Body of pancreas (tissue), 4 donors: ENCODE measurements at regions not wholly inside any gene's neighbourhood (a gene's known extent, or its start where the extent isn't known, plus 50 kb on each side); places are given as distances from the start of the nearest gene placed in this dataset.

Experiments used
- POLR2A ChIP-seq, 3 donors: fragments of 450-650 bp; IDR thresholded peaks; one replicate each; pipeline ENCODE4 v1.6.1; 2016; ENCODE audit warnings: antibody characterized with exemption in 3 of 3, mild to moderate bottlenecking in 2 of 3
- TF ChIP-seq, protein P1 (sequence below), 7 experiments: fragments of 450-650 bp in 4 of 7; fragments of 200-600 bp in 3 of 7; sonication (generic) in 3 of 7; IDR thresholded peaks; one replicate each; pipeline ENCODE4 v1.5.1; 2016 to 2019; ENCODE audit warnings: antibody characterized with exemption in 7 of 7

DNA sequence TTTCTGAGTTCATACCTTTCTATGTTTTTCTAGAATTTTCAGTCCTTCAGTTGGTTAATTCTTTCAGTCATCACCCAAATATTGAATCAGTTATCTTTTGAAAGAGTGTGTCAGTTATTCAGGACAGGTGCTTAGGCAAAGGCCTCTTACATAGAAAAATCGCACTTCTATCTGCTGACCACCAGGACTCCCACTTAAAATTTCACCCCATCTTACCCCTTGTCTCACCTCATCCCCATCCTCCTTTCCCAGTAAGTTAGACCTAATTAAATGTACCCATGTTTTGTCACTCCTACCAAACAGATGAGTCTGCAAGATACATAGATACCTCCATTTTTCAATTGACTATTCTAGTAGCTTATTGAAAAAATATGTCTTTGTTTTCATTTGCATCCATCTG lies 159.9 kb upstream of the PIK3R1 start:
- TF ChIP-seq, protein P1, sequence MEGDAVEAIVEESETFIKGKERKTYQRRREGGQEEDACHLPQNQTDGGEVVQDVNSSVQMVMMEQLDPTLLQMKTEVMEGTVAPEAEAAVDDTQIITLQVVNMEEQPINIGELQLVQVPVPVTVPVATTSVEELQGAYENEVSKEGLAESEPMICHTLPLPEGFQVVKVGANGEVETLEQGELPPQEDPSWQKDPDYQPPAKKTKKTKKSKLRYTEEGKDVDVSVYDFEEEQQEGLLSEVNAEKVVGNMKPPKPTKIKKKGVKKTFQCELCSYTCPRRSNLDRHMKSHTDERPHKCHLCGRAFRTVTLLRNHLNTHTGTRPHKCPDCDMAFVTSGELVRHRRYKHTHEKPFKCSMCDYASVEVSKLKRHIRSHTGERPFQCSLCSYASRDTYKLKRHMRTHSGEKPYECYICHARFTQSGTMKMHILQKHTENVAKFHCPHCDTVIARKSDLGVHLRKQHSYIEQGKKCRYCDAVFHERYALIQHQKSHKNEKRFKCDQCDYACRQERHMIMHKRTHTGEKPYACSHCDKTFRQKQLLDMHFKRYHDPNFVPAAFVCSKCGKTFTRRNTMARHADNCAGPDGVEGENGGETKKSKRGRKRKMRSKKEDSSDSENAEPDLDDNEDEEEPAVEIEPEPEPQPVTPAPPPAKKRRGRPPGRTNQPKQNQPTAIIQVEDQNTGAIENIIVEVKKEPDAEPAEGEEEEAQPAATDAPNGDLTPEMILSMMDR (IDR thresholded peaks at IDR 0.05) = no peak
- no peak for TF ChIP-seq POLR2A (IDR thresholded peaks at IDR 0.05)
